A549 (cell line): ENCODE measurements at regions not wholly inside any gene's neighbourhood (a gene's known extent, or its start where the extent isn't known, plus 50 kb on each side); places are given as distances from the start of the nearest gene placed in this dataset.

ENCODE experiments used
- ATAC-seq, 2 experiments: fragments of 200-7000 bp in 1 of 2; fragments of >200 bp in 1 of 2; cut with Nextera tagmentation in 1 of 2; cut with Tn5 transposase in 1 of 2; 3 replicates each; pipeline versions ENCODE4 v1.8.0 to v1.9.1; 2018 to 2020; ENCODE audit warnings: mild to moderate bottlenecking in 1 of 2, moderate library complexity in 1 of 2
- CTCF ChIA-PET: fragments of 300-600 bp; sonication (Branson Sonifier 250); formaldehyde crosslinking; extraction: SDS; loops from one replicate; lab custom pipeline; 2021; ENCODE audit warnings: antibody characterized with exemption, inconsistent platforms; lab: Yijun Ruan, JAX
- POLR2A ChIA-PET: fragments of 350-600 bp; formaldehyde crosslinking; extraction: SDS; loops from one replicate; lab custom pipeline; 2021; ENCODE audit warnings: antibody characterized with exemption, inconsistent platforms; lab: Yijun Ruan, JAX
- DNase-seq, 2 experiments: peaks; one replicate each; pipeline versions ENCODE4 v3.0.0 to v3.0.0-alpha.2; 2011 to 2016; ENCODE audit warnings: low read depth in 1 of 2, low spot score in 1 of 2
- FAIRE-seq: peaks from 2 replicates; lab custom pipeline; 2011; peaks lifted over from hg19 to GRCh38; lab: Jason Lieb, UNC
- H3K27ac ChIP-seq, 2 experiments: fragments of >200 bp; sonication (Bioruptor Twin); formaldehyde crosslinking; 3 replicates each; pipeline ENCODE4 v1.5.1; 2016 to 2017
- H3K4me1 ChIP-seq: fragments of >200 bp; sonication (Bioruptor Twin); formaldehyde crosslinking; 3 replicates; pipeline ENCODE4 v1.6.1; 2016
- H3K4me2 ChIP-seq: fragments of >200 bp; sonication (Bioruptor Twin); formaldehyde crosslinking; 3 replicates; pipeline ENCODE4 v1.6.1; 2016
- H3K4me3 ChIP-seq: fragments of >200 bp; sonication (Bioruptor Twin); formaldehyde crosslinking; 3 replicates; pipeline ENCODE4 v1.5.1; 2016
- H3K9me3 ChIP-seq: fragments of >200 bp; sonication (Bioruptor Twin); formaldehyde crosslinking; 3 replicates; pipeline ENCODE4 v1.6.1; 2016
- CBX2 ChIP-seq: fragments of 200-600 bp; sonication (generic); IDR thresholded peaks from 2 replicates; pipeline ENCODE4 v1.6.1; 2016; ENCODE audit warnings: low read depth, mild to moderate bottlenecking, borderline replicate concordance
- CBX8 ChIP-seq: fragments of 200-600 bp; sonication (generic); IDR thresholded peaks from 2 replicates; pipeline ENCODE4 v1.6.1; 2016
- CEBPB ChIP-seq, 2 experiments: fragments of >200 bp in 1 of 2; sonication (Bioruptor Twin) in 1 of 2; formaldehyde crosslinking in 1 of 2; IDR thresholded peaks; 2 replicates each; pipeline ENCODE4 v1.6.1; 2012 to 2016
- EHF ChIP-seq: fragments of 250-450 bp; sonication (Bioruptor Pico); IDR thresholded peaks from 2 replicates; pipeline ENCODE4 v1.5.0; 2020; ENCODE audit warnings: mild to moderate bottlenecking
- EHMT2 ChIP-seq: fragments of 200-600 bp; sonication (generic); IDR thresholded peaks from 2 replicates; pipeline ENCODE4 v1.6.1; 2016; ENCODE audit warnings: antibody characterized with exemption, low read depth, mild to moderate bottlenecking, moderate library complexity
- ESRRA ChIP-seq: fragments of 150-350 bp; IDR thresholded peaks from 2 replicates; pipeline ENCODE4 v1.6.1; 2014; ENCODE audit warnings: mild to moderate bottlenecking, low read length, borderline replicate concordance
- FOSB ChIP-seq: fragments of 250-450 bp; sonication (Bioruptor Pico); IDR thresholded peaks from 2 replicates; pipeline ENCODE4 v1.5.0; 2020; ENCODE audit warnings: mild to moderate bottlenecking, moderate library complexity
- FOSL2 ChIP-seq, 2 experiments: fragments of 450-650 bp in 1 of 2; fragments of >200 bp in 1 of 2; sonication (Bioruptor Twin) in 1 of 2; formaldehyde crosslinking; IDR thresholded peaks; 2 replicates each; pipeline versions ENCODE4 v1.5.0 to v1.6.1; 2016 to 2020; ENCODE audit warnings: mild to moderate bottlenecking in 1 of 2, moderate library complexity in 1 of 2
- GATA3 ChIP-seq: IDR thresholded peaks from 2 replicates; pipeline ENCODE4 v1.6.1; 2012; ENCODE audit warnings: borderline replicate concordance
- HDAC2 ChIP-seq: fragments of 200-600 bp; sonication (generic); IDR thresholded peaks from 2 replicates; pipeline ENCODE4 v1.6.1; 2016
- HES2 ChIP-seq: fragments of >200 bp; sonication (Bioruptor Twin); formaldehyde crosslinking; IDR thresholded peaks from 2 replicates; pipeline ENCODE4 v1.6.1; 2016
- HEYL ChIP-seq: fragments of 250-450 bp; sonication (Bioruptor Pico); IDR thresholded peaks from 2 replicates; pipeline ENCODE4 v1.8.0; 2021; ENCODE audit warnings: mild to moderate bottlenecking, moderate library complexity
- JUN ChIP-seq, 2 experiments: fragments of >200 bp; sonication (Bioruptor Twin); formaldehyde crosslinking; IDR thresholded peaks; 2 replicates in 1 of 2; 3 replicates in 1 of 2; pipeline ENCODE4 v1.6.1; 2016 to 2017
- KDM1A ChIP-seq: fragments of 200-600 bp; sonication (generic); IDR thresholded peaks from 2 replicates; pipeline ENCODE4 v1.6.1; 2016; ENCODE audit warnings: low read depth, mild to moderate bottlenecking
- MAFK ChIP-seq: fragments of 450-650 bp; IDR thresholded peaks from 2 replicates; pipeline ENCODE4 v1.6.1; 2014; ENCODE audit not compliant: partially characterized antibody
- NR3C1 ChIP-seq: fragments of >200 bp; sonication (Bioruptor Twin); formaldehyde crosslinking; IDR thresholded peaks from 3 replicates; pipeline ENCODE4 v1.6.1; 2017
- PBX3 ChIP-seq: IDR thresholded peaks from 2 replicates; pipeline ENCODE4 v1.6.1; 2012
- POLR2A ChIP-seq: IDR thresholded peaks from 2 replicates; pipeline ENCODE4 v1.6.1; 2012; ENCODE audit warnings: mild to moderate bottlenecking, low read length
- RAD21 ChIP-seq, 2 experiments: fragments of >200 bp in 1 of 2; sonication (Bioruptor Twin) in 1 of 2; formaldehyde crosslinking in 1 of 2; IDR thresholded peaks in 1 of 2; conservative IDR thresholded peaks in 1 of 2; 2 replicates in 1 of 2; 3 replicates in 1 of 2; pipeline ENCODE4 v1.6.1; 2012 to 2018; ENCODE audit warnings: inconsistent platforms in 1 of 2
- SMC3 ChIP-seq: fragments of >200 bp; sonication (Bioruptor Twin); formaldehyde crosslinking; IDR thresholded peaks from 3 replicates; pipeline ENCODE4 v1.6.1; 2018; ENCODE audit warnings: inconsistent platforms
- SREBF2 ChIP-seq: fragments of 450-650 bp; IDR thresholded peaks from 2 replicates; pipeline ENCODE4 v1.6.1; 2014; ENCODE audit warnings: mild to moderate bottlenecking, moderate library complexity
- ZFP36 ChIP-seq: fragments of 450-650 bp; IDR thresholded peaks from 2 replicates; pipeline ENCODE4 v1.6.1; 2014; ENCODE audit warnings: borderline replicate concordance; ENCODE audit not compliant: partially characterized antibody
- WGBS: methylation state at CpG from one replicate; pipeline ENCODE4 v1.1.6; 2017; ENCODE audit errors: missing lambda C conversion rate; 5-methylcytosine and 5-hydroxymethylcytosine counted together
- TF ChIP-seq, protein P1 (sequence below): fragments of 150-350 bp; IDR thresholded peaks from 2 replicates; pipeline ENCODE4 v1.6.1; 2014; ENCODE audit warnings: low read depth, mild to moderate bottlenecking, low read length
- TF ChIP-seq, protein P2 (sequence below): IDR thresholded peaks from 2 replicates; pipeline ENCODE4 v1.6.1; 2012
- TF ChIP-seq, protein P3 (sequence below): fragments of 200-600 bp; sonication (generic); IDR thresholded peaks from 2 replicates; pipeline ENCODE4 v1.6.1; 2016; ENCODE audit warnings: antibody characterized with exemption, mild to moderate bottlenecking, moderate library complexity
- TF ChIP-seq, protein P4 (sequence below): fragments of 450-650 bp; IDR thresholded peaks from 2 replicates; pipeline ENCODE4 v1.6.1; 2014; ENCODE audit warnings: antibody characterized with exemption
- TF ChIP-seq, protein P5 (sequence below): fragments of 250-450 bp; sonication (Bioruptor Pico); IDR thresholded peaks from 2 replicates; pipeline ENCODE4 v1.5.0; 2021; ENCODE audit warnings: mild to moderate bottlenecking, moderate library complexity, borderline replicate concordance
- TF ChIP-seq, protein P6 (sequence below): fragments of >200 bp; sonication (Bioruptor Twin); formaldehyde crosslinking; IDR thresholded peaks from 3 replicates; pipeline ENCODE4 v1.5.1; 2016

DNA sequence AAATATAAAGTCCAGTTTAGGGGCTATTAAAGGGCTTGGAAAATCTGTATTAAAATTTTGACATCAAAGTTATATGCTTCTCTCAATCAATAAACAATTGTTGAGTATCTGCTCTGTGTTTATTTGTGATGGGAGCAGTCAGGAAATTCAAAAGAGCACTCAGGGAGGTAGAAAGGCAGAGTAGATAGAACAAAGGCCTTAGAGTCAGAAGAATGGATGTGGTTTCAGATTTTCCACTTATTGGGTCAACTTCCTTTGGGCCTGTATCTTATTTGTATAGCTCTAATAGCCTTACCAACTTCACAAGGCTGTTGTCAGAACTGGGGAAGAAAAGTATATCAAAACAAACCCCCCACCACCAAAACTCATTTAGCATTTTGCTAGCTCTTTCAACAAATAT is 302.6 kb downstream of the SPRY2 start:
- Histone ChIP-seq H3K4me2 (no peak overlapping the region), H3K9me3 (no peaks in the 10 kb centered on the region), H3K27ac (no peak overlapping the region; a peak in 2 of 6 replicates), H3K4me1 (peaks cover 34% of the 10 kb centered on the region), H3K4me3 (no peak overlapping the region)
- DNase-seq (no peak), ATAC-seq (no peak), FAIRE-seq (no peak)
- ChIA-PET CTCF (no interaction called here), POLR2A (no interaction called here)
- TF ChIP-seq ESRRA (no peak), HES2 (no peak), FOSL2 (IDR thresholded peaks at IDR 0.05) (no peak), FOSL2 (CRISPR knock-in tag; IDR thresholded peaks at IDR 0.05) (no peak), JUN (IDR thresholded peaks at IDR 0.05) (no peak), CEBPB (IDR thresholded peaks at IDR 0.05) (no peak), KDM1A (no peak), GATA3 (no peak), HDAC2 (no peak), POLR2A (no peak), FOSB (CRISPR knock-in tag) (no peak), MAFK (no peak), CBX2 (no peak), PBX3 (no peak), RAD21 (conservative IDR thresholded peaks at IDR 0.05 in 1 of 2, IDR thresholded peaks at IDR 0.05 in 1 of 2) (no peak), ZFP36 (no peak), NR3C1 (no peak)
- TF ChIP-seq, protein P1, sequence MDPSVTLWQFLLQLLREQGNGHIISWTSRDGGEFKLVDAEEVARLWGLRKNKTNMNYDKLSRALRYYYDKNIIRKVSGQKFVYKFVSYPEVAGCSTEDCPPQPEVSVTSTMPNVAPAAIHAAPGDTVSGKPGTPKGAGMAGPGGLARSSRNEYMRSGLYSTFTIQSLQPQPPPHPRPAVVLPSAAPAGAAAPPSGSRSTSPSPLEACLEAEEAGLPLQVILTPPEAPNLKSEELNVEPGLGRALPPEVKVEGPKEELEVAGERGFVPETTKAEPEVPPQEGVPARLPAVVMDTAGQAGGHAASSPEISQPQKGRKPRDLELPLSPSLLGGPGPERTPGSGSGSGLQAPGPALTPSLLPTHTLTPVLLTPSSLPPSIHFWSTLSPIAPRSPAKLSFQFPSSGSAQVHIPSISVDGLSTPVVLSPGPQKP = no peak
- TF ChIP-seq, protein P2, sequence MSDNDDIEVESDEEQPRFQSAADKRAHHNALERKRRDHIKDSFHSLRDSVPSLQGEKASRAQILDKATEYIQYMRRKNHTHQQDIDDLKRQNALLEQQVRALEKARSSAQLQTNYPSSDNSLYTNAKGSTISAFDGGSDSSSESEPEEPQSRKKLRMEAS = no peak
- TF ChIP-seq, protein P3, sequence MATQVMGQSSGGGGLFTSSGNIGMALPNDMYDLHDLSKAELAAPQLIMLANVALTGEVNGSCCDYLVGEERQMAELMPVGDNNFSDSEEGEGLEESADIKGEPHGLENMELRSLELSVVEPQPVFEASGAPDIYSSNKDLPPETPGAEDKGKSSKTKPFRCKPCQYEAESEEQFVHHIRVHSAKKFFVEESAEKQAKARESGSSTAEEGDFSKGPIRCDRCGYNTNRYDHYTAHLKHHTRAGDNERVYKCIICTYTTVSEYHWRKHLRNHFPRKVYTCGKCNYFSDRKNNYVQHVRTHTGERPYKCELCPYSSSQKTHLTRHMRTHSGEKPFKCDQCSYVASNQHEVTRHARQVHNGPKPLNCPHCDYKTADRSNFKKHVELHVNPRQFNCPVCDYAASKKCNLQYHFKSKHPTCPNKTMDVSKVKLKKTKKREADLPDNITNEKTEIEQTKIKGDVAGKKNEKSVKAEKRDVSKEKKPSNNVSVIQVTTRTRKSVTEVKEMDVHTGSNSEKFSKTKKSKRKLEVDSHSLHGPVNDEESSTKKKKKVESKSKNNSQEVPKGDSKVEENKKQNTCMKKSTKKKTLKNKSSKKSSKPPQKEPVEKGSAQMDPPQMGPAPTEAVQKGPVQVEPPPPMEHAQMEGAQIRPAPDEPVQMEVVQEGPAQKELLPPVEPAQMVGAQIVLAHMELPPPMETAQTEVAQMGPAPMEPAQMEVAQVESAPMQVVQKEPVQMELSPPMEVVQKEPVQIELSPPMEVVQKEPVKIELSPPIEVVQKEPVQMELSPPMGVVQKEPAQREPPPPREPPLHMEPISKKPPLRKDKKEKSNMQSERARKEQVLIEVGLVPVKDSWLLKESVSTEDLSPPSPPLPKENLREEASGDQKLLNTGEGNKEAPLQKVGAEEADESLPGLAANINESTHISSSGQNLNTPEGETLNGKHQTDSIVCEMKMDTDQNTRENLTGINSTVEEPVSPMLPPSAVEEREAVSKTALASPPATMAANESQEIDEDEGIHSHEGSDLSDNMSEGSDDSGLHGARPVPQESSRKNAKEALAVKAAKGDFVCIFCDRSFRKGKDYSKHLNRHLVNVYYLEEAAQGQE = no peak
- TF ChIP-seq, protein P4, sequence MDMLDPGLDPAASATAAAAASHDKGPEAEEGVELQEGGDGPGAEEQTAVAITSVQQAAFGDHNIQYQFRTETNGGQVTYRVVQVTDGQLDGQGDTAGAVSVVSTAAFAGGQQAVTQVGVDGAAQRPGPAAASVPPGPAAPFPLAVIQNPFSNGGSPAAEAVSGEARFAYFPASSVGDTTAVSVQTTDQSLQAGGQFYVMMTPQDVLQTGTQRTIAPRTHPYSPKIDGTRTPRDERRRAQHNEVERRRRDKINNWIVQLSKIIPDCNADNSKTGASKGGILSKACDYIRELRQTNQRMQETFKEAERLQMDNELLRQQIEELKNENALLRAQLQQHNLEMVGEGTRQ = no peak

DNA sequence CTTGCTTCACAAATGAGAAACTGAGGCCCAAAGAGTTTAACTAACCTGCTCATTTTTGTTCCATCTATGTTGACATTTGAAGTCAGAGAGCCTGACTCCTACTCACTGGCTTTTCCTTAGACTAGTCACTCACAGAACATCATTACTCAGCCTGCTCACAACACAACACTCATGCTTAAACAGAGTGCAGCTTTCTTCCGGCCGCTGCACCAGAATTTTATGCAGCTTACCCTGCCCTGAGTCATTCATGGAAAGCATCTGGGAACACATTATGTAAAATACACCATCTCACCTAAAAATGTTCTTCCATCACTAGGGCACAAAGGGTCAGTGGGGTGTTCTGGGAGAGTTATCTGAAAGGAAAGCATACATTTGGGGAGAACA is 303.4 kb downstream of the SPRY2 start:
- peak overlapping the region; percentile 20 to 28; a peak in 2 of 6 replicates for H3K27ac ChIP-seq
- WGBS = 9% methylated on average over 2 of the region's 2 CpGs
- peak; percentile 54 to 65; a peak in 5 of 6 replicates for ATAC-seq
- peak overlapping the region; percentile 41; the same call in 2 of the 3 replicates for H3K4me2 ChIP-seq
- ChIA-PET POLR2A (no interaction called here), CTCF (no interaction called here)
- no peak overlapping the region for H3K4me3 ChIP-seq
- H3K9me3 ChIP-seq = no peaks in the 10 kb centered on the region
- H3K4me1 ChIP-seq = peaks cover 34% of the 10 kb centered on the region
- FAIRE-seq = no peak
- DNase-seq = peak in 1 of 2 experiments; percentile 33
- TF ChIP-seq, protein P5, sequence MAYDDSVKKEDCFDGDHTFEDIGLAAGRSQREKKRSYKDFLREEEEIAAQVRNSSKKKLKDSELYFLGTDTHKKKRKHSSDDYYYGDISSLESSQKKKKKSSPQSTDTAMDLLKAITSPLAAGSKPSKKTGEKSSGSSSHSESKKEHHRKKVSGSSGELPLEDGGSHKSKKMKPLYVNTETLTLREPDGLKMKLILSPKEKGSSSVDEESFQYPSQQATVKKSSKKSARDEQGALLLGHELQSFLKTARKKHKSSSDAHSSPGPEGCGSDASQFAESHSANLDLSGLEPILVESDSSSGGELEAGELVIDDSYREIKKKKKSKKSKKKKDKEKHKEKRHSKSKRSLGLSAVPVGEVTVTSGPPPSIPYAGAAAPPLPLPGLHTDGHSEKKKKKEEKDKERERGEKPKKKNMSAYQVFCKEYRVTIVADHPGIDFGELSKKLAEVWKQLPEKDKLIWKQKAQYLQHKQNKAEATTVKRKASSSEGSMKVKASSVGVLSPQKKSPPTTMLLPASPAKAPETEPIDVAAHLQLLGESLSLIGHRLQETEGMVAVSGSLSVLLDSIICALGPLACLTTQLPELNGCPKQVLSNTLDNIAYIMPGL (CRISPR knock-in tag) = no peak
- TF ChIP-seq EHMT2 (no peak), SREBF2 (no peak), HEYL (CRISPR knock-in tag) (no peak), SMC3 (no peak), CBX8 (no peak), EHF (CRISPR knock-in tag) (no peak), MAFK (no peak), FOSB (CRISPR knock-in tag) (no peak)
- TF ChIP-seq, protein P4 = no peak
- TF ChIP-seq, protein P6, sequence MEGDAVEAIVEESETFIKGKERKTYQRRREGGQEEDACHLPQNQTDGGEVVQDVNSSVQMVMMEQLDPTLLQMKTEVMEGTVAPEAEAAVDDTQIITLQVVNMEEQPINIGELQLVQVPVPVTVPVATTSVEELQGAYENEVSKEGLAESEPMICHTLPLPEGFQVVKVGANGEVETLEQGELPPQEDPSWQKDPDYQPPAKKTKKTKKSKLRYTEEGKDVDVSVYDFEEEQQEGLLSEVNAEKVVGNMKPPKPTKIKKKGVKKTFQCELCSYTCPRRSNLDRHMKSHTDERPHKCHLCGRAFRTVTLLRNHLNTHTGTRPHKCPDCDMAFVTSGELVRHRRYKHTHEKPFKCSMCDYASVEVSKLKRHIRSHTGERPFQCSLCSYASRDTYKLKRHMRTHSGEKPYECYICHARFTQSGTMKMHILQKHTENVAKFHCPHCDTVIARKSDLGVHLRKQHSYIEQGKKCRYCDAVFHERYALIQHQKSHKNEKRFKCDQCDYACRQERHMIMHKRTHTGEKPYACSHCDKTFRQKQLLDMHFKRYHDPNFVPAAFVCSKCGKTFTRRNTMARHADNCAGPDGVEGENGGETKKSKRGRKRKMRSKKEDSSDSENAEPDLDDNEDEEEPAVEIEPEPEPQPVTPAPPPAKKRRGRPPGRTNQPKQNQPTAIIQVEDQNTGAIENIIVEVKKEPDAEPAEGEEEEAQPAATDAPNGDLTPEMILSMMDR = no peak
